BE2C (cell line): ENCODE measurements at regions not wholly inside any gene's neighbourhood (a gene's known extent, or its start where the extent isn't known, plus 50 kb on each side); places are given as distances from the start of the nearest gene placed in this dataset.

ENCODE experiments used
- DNase-seq: peaks from one replicate; pipeline ENCODE4 v3.0.0-alpha.2; 2020
- H3K27me3 ChIP-seq: fragments of 250-450 bp; sonication (Bioruptor Pico); 2 replicates; pipeline ENCODE4 v1.5.1; 2020; ENCODE audit warnings: mild to moderate bottlenecking
- H3K36me3 ChIP-seq: fragments of 250-450 bp; sonication (Bioruptor Pico); 2 replicates; pipeline ENCODE4 v1.5.1; 2020; ENCODE audit warnings: mild to moderate bottlenecking
- H3K4me1 ChIP-seq: fragments of 250-450 bp; sonication (Bioruptor Pico); 2 replicates; pipeline ENCODE4 v1.5.1; 2020
- H3K4me3 ChIP-seq: 2 replicates; pipeline ENCODE4 v1.5.1; 2011; ENCODE audit warnings: low read depth, low read length
- H3K9me3 ChIP-seq: fragments of 250-450 bp; sonication (Bioruptor Pico); 2 replicates; pipeline ENCODE4 v1.5.1; 2020
- CTCF ChIP-seq: IDR thresholded peaks from 2 replicates; pipeline ENCODE4 v1.5.1; 2012; ENCODE audit warnings: mild to moderate bottlenecking, low read depth, low read length

DNA sequence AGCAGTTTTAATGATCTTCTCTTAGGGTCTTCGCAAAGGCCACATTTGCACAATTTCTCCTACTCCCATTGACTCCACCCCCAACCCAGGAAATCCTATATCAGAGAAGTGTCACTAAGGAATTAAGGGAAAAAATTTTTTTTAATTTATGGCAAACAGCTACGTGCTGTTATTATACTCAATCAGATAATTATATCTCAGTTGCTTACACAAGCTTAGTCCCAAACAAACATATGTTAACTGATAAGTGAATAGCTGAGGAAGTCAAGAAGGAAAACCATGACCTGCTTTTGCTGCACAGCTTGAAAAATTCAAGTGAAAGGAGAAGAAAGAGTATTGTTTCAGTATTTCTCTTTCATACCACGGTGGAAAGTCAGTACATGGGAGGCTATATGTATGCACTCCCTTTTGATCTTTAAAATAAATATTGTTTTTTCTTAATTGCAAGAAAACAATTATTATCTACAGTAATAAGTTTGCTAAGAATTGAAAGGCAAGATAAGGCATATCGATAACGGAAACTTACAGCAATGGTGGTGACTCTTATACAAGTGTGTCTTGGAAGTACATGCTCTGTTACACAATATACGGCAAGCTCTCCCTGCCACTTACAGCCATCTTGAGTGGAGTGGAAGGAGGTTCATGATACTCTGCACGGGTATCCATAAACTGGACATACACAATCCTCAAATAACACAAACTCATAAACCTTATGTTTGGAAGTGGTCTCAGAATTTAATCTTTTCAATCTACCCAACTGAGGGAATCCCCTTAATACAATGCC is 167.9 kb upstream of the FREM1 start:
- no peak for TF ChIP-seq CTCF
- Histone ChIP-seq H3K4me1 (no peaks in the 10 kb centered on the region), H3K36me3 (no peaks in the 10 kb centered on the region), H3K9me3 (no peaks in the 10 kb centered on the region), H3K4me3 (no peak overlapping the region), H3K27me3 (no peaks in the 10 kb centered on the region)
- no peak for DNase-seq

GRCh38 chr9:15073620-15074019 is 163.4 kb upstream of the FREM1 start:
- H3K27me3 ChIP-seq: no peaks in the 10 kb centered on the region
- H3K9me3 ChIP-seq: no peaks in the 10 kb centered on the region
- H3K4me1 ChIP-seq: no peaks in the 10 kb centered on the region
- no peak for TF ChIP-seq CTCF
- no peak for DNase-seq
- H3K4me3 ChIP-seq: no peak overlapping the region
- no peaks in the 10 kb centered on the region for H3K36me3 ChIP-seq

- H3K27me3 ChIP-seq: no peaks in the 10 kb centered on the region
Measured at GRCh38 chr9:15070716-15071115, 160.5 kb upstream of the FREM1 start.

GRCh38 chr9:15069106-15069505 is 158.9 kb upstream of the FREM1 start:
- Histone ChIP-seq H3K36me3 (no peaks in the 10 kb centered on the region), H3K4me3 (no peak overlapping the region), H3K27me3 (no peaks in the 10 kb centered on the region), H3K4me1 (no peaks in the 10 kb centered on the region), H3K9me3 (no peaks in the 10 kb centered on the region)
- no peak for DNase-seq
- no peak for TF ChIP-seq CTCF

More at GRCh38 chr9:15070716-15071115, 160.5 kb upstream of the FREM1 start:
- TF ChIP-seq CTCF: no peak
- no peak for DNase-seq
- H3K4me3 ChIP-seq: no peak overlapping the region
- no peaks in the 10 kb centered on the region for H3K36me3 ChIP-seq
- H3K9me3 ChIP-seq: no peaks in the 10 kb centered on the region
- H3K4me1 ChIP-seq: no peaks in the 10 kb centered on the region

- DNase-seq: no peak
- TF ChIP-seq CTCF: no peak
- Histone ChIP-seq H3K36me3 (no peaks in the 10 kb centered on the region), H3K4me1 (no peaks in the 10 kb centered on the region), H3K9me3 (no peaks in the 10 kb centered on the region), H3K4me3 (no peak overlapping the region), H3K27me3 (no peaks in the 10 kb centered on the region)
Measured at GRCh38 chr9:15068261-15068660, 158.0 kb upstream of the FREM1 start.

DNA sequence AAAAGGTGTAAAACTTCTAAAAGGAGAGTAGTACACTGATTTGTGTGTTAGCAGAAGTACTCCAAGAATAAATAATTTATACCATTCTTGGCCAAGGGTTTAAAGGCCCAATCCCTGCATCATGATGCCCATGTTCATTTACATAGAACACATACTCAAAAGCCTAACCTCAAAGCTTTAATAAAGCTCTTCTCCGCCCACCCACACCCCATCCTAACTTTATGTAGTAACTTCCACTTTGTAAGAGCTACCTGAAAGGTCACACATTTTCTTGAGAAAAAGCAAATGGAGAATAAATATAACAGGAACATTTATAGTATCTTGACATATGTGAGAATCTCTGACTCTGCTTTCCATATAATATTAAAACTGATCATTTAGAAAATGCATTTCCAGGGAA is 148.8 kb upstream of the FREM1 start:
- no peak for DNase-seq
- H3K4me1 ChIP-seq: no peaks in the 10 kb centered on the region
- H3K36me3 ChIP-seq: no peaks in the 10 kb centered on the region
- H3K27me3 ChIP-seq: no peaks in the 10 kb centered on the region
- H3K9me3 ChIP-seq: no peaks in the 10 kb centered on the region
- no peak overlapping the region for H3K4me3 ChIP-seq
- TF ChIP-seq CTCF: no peak
